ENCODE measurements at regions not wholly inside any gene's neighbourhood (a gene's known extent, or its start where the extent isn't known, plus 50 kb on each side); places are given as distances from the start of the nearest gene placed in this dataset.

- no peak for DNase-seq
Observed at GRCh38 chr20:59508729-59509128, 95.6 kb upstream of the PHACTR3 start.

- DNase-seq = no peak
Observed at GRCh38 chr20:59512651-59513050, 91.7 kb upstream of the PHACTR3 start.

- no peak for DNase-seq
Observed at GRCh38 chr20:59514554-59514953, 89.8 kb upstream of the PHACTR3 start.

- peak; percentile 24 for DNase-seq
Observed at GRCh38 chr20:59515013-59515905, 89.1 kb upstream of the PHACTR3 start.

- DNase-seq = no peak
Observed at GRCh38 chr20:59515906-59516209, 88.5 kb upstream of the PHACTR3 start.

- DNase-seq = peak; percentile 48
Observed at GRCh38 chr20:59518881-59519706, 85.2 kb upstream of the PHACTR3 start.

GRCh38 chr20:59519707-59520014 lies 84.7 kb upstream of the PHACTR3 start:
- no peak for DNase-seq

- no peak for DNase-seq
Observed at GRCh38 chr20:59520814-59521213, 83.5 kb upstream of the PHACTR3 start.

- peak; percentile 32 for DNase-seq
Observed at GRCh38 chr20:59525500-59526241, 78.7 kb upstream of the PHACTR3 start.

- no peak for DNase-seq
Observed at GRCh38 chr20:59526242-59527225, 77.8 kb upstream of the PHACTR3 start.

GRCh38 chr20:59530782-59531181 lies 73.6 kb upstream of the PHACTR3 start:
- DNase-seq = no peak

GRCh38 chr20:59537991-59538390 lies 66.3 kb upstream of the PHACTR3 start:
- no peak for DNase-seq

- DNase-seq = no peak
Observed at GRCh38 chr20:59547596-59547995, 56.7 kb upstream of the PHACTR3 start.

All from inflammatory macrophage treated with lipopolysaccharide for 4 hours (primary cell).